ENCODE measurements at regions not wholly inside any gene's neighbourhood (a gene's known extent, or its start where the extent isn't known, plus 50 kb on each side); places are given as distances from the start of the nearest gene placed in this dataset.
A peak's percentile ranks its signal among the peaks of the same experiment; 100 is the strongest.

DNA sequence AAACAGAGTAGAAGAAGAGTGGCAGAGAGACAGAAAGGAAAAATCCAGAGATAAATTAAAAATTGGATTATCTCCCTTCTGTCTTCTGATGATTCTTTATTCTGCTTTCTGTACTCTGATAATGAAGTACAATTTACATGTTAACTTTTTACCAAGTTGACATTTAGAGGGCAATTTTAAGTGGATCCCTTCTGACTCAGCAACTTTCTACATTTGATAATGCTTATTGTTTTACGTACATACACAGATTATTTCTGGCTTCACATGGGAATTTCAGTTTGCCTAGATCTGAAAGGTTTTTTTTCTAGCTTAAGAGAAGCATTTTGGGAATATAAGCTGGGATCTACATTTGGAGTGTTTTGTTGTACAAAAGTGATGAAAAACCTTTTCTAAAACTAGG is 491.3 kb downstream of the OTOL1 start:
- H3K27ac ChIP-seq (ENCODE audit: low read length): no peak overlapping the region
- H3K4me2 ChIP-seq (ENCODE audit: low read length): no peak overlapping the region
- H2AFZ ChIP-seq (ENCODE audit: low read depth, low read length): no peak overlapping the region
- no peaks in the 10 kb centered on the region for H3K79me2 ChIP-seq (ENCODE audit: low read length)
- no peak overlapping the region for H3K9ac ChIP-seq (ENCODE audit: low read length)
- no peaks in the 10 kb centered on the region for H3K36me3 ChIP-seq (replicated peaks; ENCODE audit: low read depth, low read length)
- H3K9me3 ChIP-seq (ENCODE audit: insufficient read depth, low read length): no peaks in the 10 kb centered on the region
- no peaks in the 10 kb centered on the region for H4K20me1 ChIP-seq (ENCODE audit: insufficient read depth, low read length)
- no peaks in the 10 kb centered on the region for H3K27me3 ChIP-seq (ENCODE audit: low read depth, low read length)
- no peak overlapping the region for H3K4me3 ChIP-seq (ENCODE audit: low read length)
- no peaks in the 10 kb centered on the region for H3K4me1 ChIP-seq (ENCODE audit: low read length)
- TF ChIP-seq EZH2phosphoT487 (IDR thresholded peaks at IDR 0.05; ENCODE audit: low read depth): no peak
- TF ChIP-seq, protein P1, sequence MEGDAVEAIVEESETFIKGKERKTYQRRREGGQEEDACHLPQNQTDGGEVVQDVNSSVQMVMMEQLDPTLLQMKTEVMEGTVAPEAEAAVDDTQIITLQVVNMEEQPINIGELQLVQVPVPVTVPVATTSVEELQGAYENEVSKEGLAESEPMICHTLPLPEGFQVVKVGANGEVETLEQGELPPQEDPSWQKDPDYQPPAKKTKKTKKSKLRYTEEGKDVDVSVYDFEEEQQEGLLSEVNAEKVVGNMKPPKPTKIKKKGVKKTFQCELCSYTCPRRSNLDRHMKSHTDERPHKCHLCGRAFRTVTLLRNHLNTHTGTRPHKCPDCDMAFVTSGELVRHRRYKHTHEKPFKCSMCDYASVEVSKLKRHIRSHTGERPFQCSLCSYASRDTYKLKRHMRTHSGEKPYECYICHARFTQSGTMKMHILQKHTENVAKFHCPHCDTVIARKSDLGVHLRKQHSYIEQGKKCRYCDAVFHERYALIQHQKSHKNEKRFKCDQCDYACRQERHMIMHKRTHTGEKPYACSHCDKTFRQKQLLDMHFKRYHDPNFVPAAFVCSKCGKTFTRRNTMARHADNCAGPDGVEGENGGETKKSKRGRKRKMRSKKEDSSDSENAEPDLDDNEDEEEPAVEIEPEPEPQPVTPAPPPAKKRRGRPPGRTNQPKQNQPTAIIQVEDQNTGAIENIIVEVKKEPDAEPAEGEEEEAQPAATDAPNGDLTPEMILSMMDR (IDR thresholded peaks at IDR 0.05; ENCODE audit: low read depth, low read length): no peak

DNA sequence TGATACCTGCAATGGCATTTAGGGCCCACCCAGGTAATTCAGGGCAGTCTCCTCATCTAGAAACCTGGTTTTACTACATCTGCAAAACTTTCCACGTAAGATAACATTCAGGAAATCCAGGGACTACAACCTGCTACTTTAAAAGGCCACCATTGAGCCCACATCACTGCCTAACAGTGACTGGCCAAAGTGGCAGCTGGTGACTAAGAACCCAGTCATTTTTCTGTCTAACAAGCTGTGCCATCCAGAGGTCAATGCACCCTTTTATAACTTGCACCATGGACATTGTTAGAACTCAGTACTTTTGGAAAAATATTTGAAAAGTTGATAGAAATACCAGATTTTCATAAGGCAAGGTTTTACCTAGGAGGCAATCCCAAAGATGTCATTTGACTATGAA is 492.4 kb downstream of the OTOL1 start:
- Histone ChIP-seq H3K36me3 (replicated peaks; ENCODE audit: low read depth, low read length) (no peaks in the 10 kb centered on the region), H3K4me1 (ENCODE audit: low read length) (no peaks in the 10 kb centered on the region), H3K9me3 (ENCODE audit: insufficient read depth, low read length) (no peaks in the 10 kb centered on the region), H2AFZ (ENCODE audit: low read depth, low read length) (no peak overlapping the region), H3K79me2 (ENCODE audit: low read length) (no peaks in the 10 kb centered on the region), H3K27me3 (ENCODE audit: low read depth, low read length) (no peaks in the 10 kb centered on the region), H4K20me1 (ENCODE audit: insufficient read depth, low read length) (no peaks in the 10 kb centered on the region), H3K4me3 (ENCODE audit: low read length) (no peak overlapping the region), H3K4me2 (ENCODE audit: low read length) (no peak overlapping the region), H3K27ac (ENCODE audit: low read length) (no peak overlapping the region), H3K9ac (ENCODE audit: low read length) (no peak overlapping the region)
- TF ChIP-seq, protein P1 (IDR thresholded peaks at IDR 0.05; ENCODE audit: low read depth, low read length): no peak

DNA sequence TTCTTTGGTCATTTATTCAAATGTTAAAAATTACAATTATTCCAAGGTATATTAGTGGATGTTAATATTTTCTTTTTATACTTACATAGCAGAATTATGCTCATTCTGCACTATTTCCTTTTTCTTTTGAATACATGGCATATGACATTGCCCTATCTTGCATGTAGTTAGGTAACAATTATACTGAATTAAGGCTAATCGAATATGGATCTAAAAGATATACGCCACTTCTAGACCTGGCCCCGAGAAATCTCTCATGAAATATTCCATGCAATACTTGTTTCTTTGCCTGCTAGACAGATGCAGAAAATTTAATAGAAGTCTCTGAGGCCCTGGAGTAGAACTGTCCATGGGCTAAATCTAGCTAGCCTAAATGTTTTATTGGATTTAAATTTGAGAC is 493.4 kb downstream of the OTOL1 start:
- Histone ChIP-seq H3K36me3 (replicated peaks; ENCODE audit: low read depth, low read length) (no peaks in the 10 kb centered on the region), H3K27me3 (ENCODE audit: low read depth, low read length) (no peaks in the 10 kb centered on the region), H3K4me1 (ENCODE audit: low read length) (no peaks in the 10 kb centered on the region), H3K9me3 (ENCODE audit: insufficient read depth, low read length) (no peaks in the 10 kb centered on the region), H2AFZ (ENCODE audit: low read depth, low read length) (no peak overlapping the region), H3K4me2 (ENCODE audit: low read length) (no peak overlapping the region), H3K27ac (ENCODE audit: low read length) (no peak overlapping the region), H3K4me3 (ENCODE audit: low read length) (no peak overlapping the region), H3K9ac (ENCODE audit: low read length) (no peak overlapping the region), H4K20me1 (ENCODE audit: insufficient read depth, low read length) (no peaks in the 10 kb centered on the region), H3K79me2 (ENCODE audit: low read length) (no peaks in the 10 kb centered on the region)
- TF ChIP-seq, protein P1 (IDR thresholded peaks at IDR 0.05; ENCODE audit: low read depth, low read length): no peak

DNA sequence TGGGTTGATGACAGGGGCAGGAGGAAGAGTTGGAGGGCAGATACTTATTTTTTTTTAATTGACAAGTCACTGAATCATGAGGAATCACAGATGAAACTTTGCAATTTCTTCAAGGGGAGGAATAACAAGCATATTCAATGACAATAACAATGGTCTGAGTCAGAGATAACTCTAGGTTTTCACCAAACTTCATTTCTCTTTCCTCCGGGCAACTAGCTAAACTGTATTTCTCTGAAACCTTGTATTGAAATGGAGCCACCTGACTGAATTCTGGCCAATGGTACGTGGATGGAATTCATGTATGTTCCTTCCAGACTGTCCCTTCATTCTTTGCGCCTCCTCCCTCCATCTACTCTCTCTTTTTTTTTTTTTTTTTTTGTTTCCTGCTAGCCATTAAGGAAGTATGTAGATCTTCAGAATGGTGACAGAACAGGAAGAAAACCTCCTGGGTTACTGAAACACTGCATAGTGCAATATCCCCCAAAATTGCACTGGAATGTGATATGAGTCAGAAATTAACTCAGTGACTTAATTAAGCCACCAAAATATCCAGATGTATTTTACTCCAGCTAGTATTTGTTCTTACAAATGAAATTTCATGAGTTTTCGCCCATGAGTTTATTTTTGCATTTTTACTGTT is 495.4 kb downstream of the OTOL1 start:
- Histone ChIP-seq H3K9me3 (ENCODE audit: insufficient read depth, low read length) (no peaks in the 10 kb centered on the region), H3K27ac (ENCODE audit: low read length) (no peak overlapping the region), H2AFZ (ENCODE audit: low read depth, low read length) (peak overlapping the region; percentile 12; the same call in 1 of the 2 replicates), H3K27me3 (ENCODE audit: low read depth, low read length) (no peaks in the 10 kb centered on the region), H3K4me2 (ENCODE audit: low read length) (no peak overlapping the region), H3K4me3 (ENCODE audit: low read length) (no peak overlapping the region), H3K79me2 (ENCODE audit: low read length) (no peaks in the 10 kb centered on the region), H3K36me3 (replicated peaks; ENCODE audit: low read depth, low read length) (no peaks in the 10 kb centered on the region), H3K9ac (ENCODE audit: low read length) (no peak overlapping the region), H3K4me1 (ENCODE audit: low read length) (no peaks in the 10 kb centered on the region), H4K20me1 (ENCODE audit: insufficient read depth, low read length) (no peaks in the 10 kb centered on the region)
- TF ChIP-seq, protein P1 (IDR thresholded peaks at IDR 0.05; ENCODE audit: low read depth, low read length): no peak
- TF ChIP-seq EZH2phosphoT487 (IDR thresholded peaks at IDR 0.05; ENCODE audit: low read depth): no peak

Measured in OCI-LY3 (cell line).